Calu3 (cell line): ENCODE measurements at regions not wholly inside any gene's neighbourhood (a gene's known extent, or its start where the extent isn't known, plus 50 kb on each side); places are given as distances from the start of the nearest gene placed in this dataset.

ENCODE experiments used
- BruUV-seq: library from RNA; stranded (reverse); fragments of 400-500 nt; replicated peaks from 2 replicates; lab custom pipeline; 2021; lab: Mats Ljungman, UMichigan
- CTCF ChIA-PET: fragments of 300-600 bp; sonication (Branson Sonifier 250); formaldehyde crosslinking; loops from one replicate; lab custom pipeline; 2022; ENCODE audit warnings: antibody characterized with exemption; lab: Charles Lee
- DNase-seq: peaks from one replicate; pipeline ENCODE4 v3.0.0; 2022
- H3K27ac Mint-ChIP-seq: one replicate; pipeline ENCODE4 v1.8.0; 2022; ENCODE audit warnings: mixed read lengths; ENCODE audit not compliant: unreplicated experiment
- H3K27me3 Mint-ChIP-seq: one replicate; pipeline ENCODE4 v1.8.0; 2022; ENCODE audit warnings: mixed read lengths; ENCODE audit not compliant: unreplicated experiment
- H3K36me3 Mint-ChIP-seq: one replicate; pipeline ENCODE4 v1.8.0; 2022; ENCODE audit warnings: mild to moderate bottlenecking, moderate library complexity, mixed read lengths; ENCODE audit not compliant: insufficient read depth, unreplicated experiment
- H3K4me1 Mint-ChIP-seq: one replicate; pipeline ENCODE4 v1.8.0; 2022; ENCODE audit warnings: mild to moderate bottlenecking, low read depth, mixed read lengths; ENCODE audit not compliant: unreplicated experiment
- H3K4me3 Mint-ChIP-seq: one replicate; pipeline ENCODE4 v1.8.0; 2022; ENCODE audit warnings: mild to moderate bottlenecking, low read depth, moderate library complexity, mixed read lengths; ENCODE audit not compliant: unreplicated experiment
- H3K9me3 Mint-ChIP-seq: one replicate; pipeline ENCODE4 v1.8.0; 2022; ENCODE audit warnings: low read depth, mixed read lengths; ENCODE audit not compliant: unreplicated experiment
- intact Hi-C: fragments of 100-400 bp; cut with micrococcal nuclease; formaldehyde crosslinking; loops from one replicate; pipeline ENCODE4 v1.10.0; 2022; ENCODE audit not compliant: unreplicated experiment
- TF ChIP-seq, protein P1 (sequence below): fragments of 200-600 bp; IDR thresholded peaks from one replicate; pipeline ENCODE4 v1.8.0; 2022; ENCODE audit warnings: antibody characterized with exemption; ENCODE audit not compliant: unreplicated experiment

DNA sequence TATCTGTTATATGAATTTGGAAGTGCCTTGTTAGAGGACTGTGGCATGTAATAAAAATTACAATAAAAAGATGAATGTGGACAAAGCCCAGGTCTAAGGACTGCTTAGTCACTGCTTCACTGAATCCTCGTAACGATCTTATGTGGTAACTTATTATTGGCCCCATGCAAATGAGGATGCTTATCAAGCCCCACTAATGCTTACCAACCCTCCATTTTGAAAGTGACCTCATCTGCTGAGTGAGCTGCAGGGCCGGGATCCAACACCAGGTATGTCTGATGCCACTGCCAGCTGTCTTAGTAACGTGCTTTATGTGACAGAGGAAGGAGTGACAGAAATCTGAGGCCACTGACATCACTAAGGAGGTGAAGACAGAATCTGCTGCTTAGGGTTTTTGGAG lies 65.3 kb upstream of the CCDC85A start:
- TF ChIP-seq, protein P1, sequence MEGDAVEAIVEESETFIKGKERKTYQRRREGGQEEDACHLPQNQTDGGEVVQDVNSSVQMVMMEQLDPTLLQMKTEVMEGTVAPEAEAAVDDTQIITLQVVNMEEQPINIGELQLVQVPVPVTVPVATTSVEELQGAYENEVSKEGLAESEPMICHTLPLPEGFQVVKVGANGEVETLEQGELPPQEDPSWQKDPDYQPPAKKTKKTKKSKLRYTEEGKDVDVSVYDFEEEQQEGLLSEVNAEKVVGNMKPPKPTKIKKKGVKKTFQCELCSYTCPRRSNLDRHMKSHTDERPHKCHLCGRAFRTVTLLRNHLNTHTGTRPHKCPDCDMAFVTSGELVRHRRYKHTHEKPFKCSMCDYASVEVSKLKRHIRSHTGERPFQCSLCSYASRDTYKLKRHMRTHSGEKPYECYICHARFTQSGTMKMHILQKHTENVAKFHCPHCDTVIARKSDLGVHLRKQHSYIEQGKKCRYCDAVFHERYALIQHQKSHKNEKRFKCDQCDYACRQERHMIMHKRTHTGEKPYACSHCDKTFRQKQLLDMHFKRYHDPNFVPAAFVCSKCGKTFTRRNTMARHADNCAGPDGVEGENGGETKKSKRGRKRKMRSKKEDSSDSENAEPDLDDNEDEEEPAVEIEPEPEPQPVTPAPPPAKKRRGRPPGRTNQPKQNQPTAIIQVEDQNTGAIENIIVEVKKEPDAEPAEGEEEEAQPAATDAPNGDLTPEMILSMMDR, result no peak
- H3K36me3 Mint-ChIP-seq, result no peaks in the 10 kb centered on the region
- no peak overlapping the region for H3K27ac Mint-ChIP-seq
- intact Hi-C loops, result no loop called here
- H3K9me3 Mint-ChIP-seq, result no peaks in the 10 kb centered on the region
- CTCF ChIA-PET, result no interaction called here
- no TSS peak for BruUV-seq
- H3K27me3 Mint-ChIP-seq, result no peaks in the 10 kb centered on the region
- H3K4me1 Mint-ChIP-seq, result no peaks in the 10 kb centered on the region
- H3K4me3 Mint-ChIP-seq, result no peak overlapping the region
- DNase-seq, result no peak

DNA sequence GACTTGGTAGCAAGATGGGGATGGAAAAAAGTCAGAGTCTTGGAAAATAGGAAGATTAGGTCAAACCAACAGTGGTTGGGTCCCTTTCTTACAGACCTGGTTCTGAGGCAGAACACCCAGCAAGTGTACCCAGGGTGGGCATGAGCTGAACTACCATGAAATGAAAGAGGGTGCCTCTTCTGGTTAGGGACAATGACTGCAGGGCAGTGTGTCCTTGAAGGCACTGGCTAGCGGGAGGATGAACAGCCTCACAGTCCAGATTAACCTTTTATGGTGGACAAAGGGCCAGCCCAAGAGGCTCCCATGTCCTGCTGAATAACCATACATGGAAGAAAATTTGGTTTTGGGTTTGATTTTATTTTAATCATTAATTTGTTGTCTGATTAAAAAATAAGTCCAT lies 61.8 kb upstream of the CCDC85A start:
- CTCF ChIA-PET, result no interaction called here
- no TSS peak for BruUV-seq
- DNase-seq, result no peak
- H3K36me3 Mint-ChIP-seq, result no peaks in the 10 kb centered on the region
- TF ChIP-seq, protein P1, result no peak
- H3K27me3 Mint-ChIP-seq, result no peaks in the 10 kb centered on the region
- H3K27ac Mint-ChIP-seq, result no peak overlapping the region
- H3K9me3 Mint-ChIP-seq, result no peaks in the 10 kb centered on the region
- intact Hi-C loops, result no loop called here
- H3K4me1 Mint-ChIP-seq, result no peaks in the 10 kb centered on the region
- no peak overlapping the region for H3K4me3 Mint-ChIP-seq

DNA sequence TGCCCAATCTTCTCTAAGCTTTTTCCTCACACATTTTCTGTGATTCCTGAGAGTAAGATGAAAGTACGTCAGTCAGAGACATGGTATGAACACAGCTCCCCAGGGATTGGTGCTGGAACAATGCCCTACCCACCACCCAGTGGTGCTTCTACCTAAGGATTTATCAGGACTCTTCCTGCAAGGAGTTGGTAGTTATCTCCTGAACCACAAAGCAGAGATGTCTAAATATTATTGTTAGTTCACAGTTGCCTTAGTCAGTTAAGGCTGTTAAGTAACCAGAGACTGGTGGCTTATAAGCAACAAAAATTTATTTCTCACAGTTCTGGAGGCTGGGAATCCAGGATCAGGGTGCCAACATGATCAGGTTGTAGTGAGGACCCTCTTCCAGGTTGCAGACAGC lies 60.3 kb upstream of the CCDC85A start:
- no peaks in the 10 kb centered on the region for H3K9me3 Mint-ChIP-seq
- no peaks in the 10 kb centered on the region for H3K36me3 Mint-ChIP-seq
- DNase-seq, result no peak
- BruUV-seq, result no TSS peak
- no peak overlapping the region for H3K4me3 Mint-ChIP-seq
- TF ChIP-seq, protein P1, result no peak
- intact Hi-C loops, result no loop called here
- no peak overlapping the region for H3K27ac Mint-ChIP-seq
- CTCF ChIA-PET, result no interaction called here
- H3K4me1 Mint-ChIP-seq, result no peaks in the 10 kb centered on the region
- no peaks in the 10 kb centered on the region for H3K27me3 Mint-ChIP-seq

DNA sequence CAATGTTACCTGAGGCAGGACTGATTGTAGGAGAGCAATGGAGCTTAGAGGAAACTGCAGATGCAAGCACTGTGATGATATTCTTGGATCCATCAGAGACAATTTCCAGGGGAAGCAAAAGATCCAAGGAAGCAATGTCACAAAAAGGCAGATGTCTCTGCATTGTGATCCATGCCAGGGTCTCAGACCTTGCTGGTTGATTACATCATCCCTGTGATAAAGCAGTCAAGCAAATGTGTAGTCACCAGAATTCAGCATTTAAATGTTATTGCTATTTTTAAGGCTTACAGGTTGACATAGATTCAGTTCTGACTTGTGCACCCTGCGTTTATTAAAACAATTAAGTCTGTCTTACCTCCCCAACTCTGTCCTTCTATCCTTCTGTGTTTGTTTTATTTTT lies 56.8 kb upstream of the CCDC85A start:
- no peak overlapping the region for H3K4me3 Mint-ChIP-seq
- TF ChIP-seq, protein P1, result no peak
- H3K36me3 Mint-ChIP-seq, result no peaks in the 10 kb centered on the region
- intact Hi-C loops, result no loop called here
- CTCF ChIA-PET, result no interaction called here
- BruUV-seq, result no TSS peak
- H3K27ac Mint-ChIP-seq, result no peak overlapping the region
- no peaks in the 10 kb centered on the region for H3K27me3 Mint-ChIP-seq
- peaks cover 8% of the 10 kb centered on the region for H3K4me1 Mint-ChIP-seq
- no peaks in the 10 kb centered on the region for H3K9me3 Mint-ChIP-seq
- DNase-seq, result no peak
